NCI-H2029 treated with DMSO at 0.1 percent for 48 hours (cell line): ENCODE measurements at regions not wholly inside any gene's neighbourhood (a gene's known extent, or its start where the extent isn't known, plus 50 kb on each side); places are given as distances from the start of the nearest gene placed in this dataset.
"Not testable (repeated sequence)": the region's sequence is repeated elsewhere in the genome, so short reads cannot be mapped to it uniquely, and the experiment has no call there.

Experiments
- DNase-seq: peaks from one replicate; lab custom pipeline; 2025; lab: John Stamatoyannopoulos, UW

- no peak for DNase-seq
These were observed 402.4 kb upstream of the PTGER4 start for GRCh38 chr5:40277161-40277906.

DNA sequence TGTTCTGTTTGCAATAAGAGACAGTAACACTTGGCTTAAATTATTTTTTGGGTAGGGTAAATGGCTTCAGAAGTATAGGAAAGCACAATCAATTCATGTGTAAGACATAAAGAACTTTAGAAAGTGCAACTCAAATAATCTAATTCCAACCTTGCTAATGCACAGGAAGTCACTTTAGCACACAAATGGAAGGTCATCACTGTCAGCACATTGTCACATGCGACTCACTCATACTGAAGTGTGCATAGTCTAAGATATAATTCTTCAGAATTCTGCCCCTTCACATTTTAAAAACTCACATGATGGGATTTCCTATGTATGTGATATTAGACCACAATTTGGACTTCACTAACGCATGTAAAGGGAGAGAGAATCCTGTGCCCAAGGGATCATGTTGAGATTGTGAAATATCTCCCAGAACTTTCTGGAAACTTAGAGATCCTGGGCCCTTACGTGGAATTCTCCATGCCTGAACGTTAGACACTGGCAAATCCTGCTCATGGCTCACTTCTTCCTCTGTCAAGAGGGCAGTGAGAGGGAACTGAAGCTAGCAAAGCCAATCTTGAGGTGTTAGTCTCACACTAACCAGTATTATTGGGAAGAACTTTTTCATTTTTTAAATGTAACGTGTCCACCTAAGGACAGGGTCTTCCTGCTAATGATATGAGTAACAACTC, 403.2 kb upstream of the PTGER4 start:
- DNase-seq: no peak

GRCh38 chr5:40274568-40274967, 405.1 kb upstream of the PTGER4 start:
- no peak for DNase-seq

- no peak for DNase-seq
These were observed 405.8 kb upstream of the PTGER4 start for GRCh38 chr5:40273936-40274335.

DNA sequence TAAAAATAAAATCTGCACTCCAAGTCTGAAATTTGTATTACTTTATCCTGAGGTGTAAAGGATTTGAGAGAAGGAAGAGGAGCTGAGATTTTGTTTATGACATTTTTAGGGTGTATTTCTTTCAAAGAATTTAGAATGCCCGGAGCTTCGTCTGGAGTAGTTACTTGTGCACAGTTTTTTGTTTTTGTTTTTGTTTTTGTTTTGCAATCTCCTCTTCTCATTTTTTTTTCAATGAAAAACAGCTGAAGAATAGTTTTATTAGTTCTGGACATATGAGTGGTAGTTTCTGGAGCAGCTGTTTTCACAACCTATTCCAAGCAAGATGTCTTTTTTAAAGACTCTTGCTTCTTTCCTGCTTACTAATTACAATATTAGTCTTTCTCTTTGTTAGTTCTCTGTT, 408.2 kb upstream of the PTGER4 start:
- DNase-seq: no peak

DNA sequence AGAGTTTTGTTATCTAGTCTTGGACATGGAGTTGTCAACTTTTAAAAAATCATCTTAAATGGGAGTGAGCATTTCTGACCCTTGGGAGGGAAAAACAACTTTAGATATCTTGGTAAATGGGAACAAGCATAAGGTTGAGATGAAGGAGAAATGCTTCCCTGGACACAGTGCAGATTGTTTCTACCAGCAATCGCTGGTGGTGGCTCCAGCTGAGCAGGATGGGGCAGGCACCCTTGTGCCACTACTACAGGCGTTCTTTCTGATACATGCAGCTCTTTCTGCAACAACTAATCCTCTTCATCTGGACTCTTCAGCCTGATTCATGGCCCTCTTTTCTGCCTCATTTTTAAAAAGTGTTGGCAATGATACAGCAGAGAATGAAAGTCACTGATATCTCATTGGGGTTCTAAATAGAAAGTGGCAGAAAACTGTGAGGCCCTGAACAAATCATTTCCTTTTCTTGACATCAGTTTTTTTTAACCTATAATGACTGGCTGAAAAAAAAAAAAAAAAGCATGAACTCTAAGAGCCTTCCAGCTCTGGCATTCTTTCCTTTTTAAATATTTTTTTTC, 409.4 kb upstream of the PTGER4 start:
- no peak for DNase-seq

GRCh38 chr5:40268088-40268487, 411.6 kb upstream of the PTGER4 start:
- DNase-seq: no peak

GRCh38 chr5:40266952-40267351, 412.8 kb upstream of the PTGER4 start:
- DNase-seq: no peak

DNA sequence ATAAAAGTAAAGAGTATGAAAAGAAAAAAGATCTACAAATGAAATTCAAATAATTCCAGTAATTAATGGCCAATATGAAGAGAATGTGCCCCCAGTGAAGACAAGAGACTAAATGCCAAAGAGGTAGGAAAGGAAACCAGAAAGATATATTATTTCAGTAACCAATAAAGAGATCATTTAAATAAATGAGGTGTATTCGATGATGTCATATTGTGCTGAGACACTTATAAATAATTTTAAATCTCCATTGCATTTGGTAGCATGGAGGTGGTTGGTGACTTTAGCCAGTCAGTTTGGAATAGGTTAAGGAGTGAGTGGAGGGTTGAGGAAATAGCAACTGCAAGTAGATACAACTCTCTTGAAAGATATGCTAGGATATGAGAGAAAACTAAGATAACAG, 417.7 kb upstream of the PTGER4 start:
- no peak for DNase-seq

GRCh38 chr5:40260361-40260760, 419.4 kb upstream of the PTGER4 start:
- DNase-seq: no peak

- no peak for DNase-seq
These were observed 421.5 kb upstream of the PTGER4 start for GRCh38 chr5:40258222-40258621.

DNA sequence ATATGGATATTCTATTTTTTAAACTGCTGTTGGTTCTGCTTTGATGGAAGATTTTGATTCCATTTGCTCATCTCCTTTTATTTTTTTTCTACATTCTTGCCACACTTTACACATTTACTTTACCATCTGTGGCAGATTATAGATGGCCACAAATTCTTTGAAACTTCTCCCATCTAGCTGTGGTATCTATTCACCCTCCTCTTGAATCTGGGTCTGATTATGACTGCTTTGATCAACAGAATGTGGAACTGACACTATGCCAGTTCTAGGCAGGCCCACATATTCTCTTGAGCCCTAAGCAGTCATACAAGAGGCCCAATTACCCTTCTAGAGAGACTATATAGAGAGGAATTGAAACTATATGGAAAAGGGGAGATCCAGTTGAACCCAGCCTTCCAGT, 439.0 kb upstream of the PTGER4 start:
- DNase-seq: no peak

- DNase-seq: no peak
These were observed 439.6 kb upstream of the PTGER4 start for GRCh38 chr5:40240111-40240510.

DNA sequence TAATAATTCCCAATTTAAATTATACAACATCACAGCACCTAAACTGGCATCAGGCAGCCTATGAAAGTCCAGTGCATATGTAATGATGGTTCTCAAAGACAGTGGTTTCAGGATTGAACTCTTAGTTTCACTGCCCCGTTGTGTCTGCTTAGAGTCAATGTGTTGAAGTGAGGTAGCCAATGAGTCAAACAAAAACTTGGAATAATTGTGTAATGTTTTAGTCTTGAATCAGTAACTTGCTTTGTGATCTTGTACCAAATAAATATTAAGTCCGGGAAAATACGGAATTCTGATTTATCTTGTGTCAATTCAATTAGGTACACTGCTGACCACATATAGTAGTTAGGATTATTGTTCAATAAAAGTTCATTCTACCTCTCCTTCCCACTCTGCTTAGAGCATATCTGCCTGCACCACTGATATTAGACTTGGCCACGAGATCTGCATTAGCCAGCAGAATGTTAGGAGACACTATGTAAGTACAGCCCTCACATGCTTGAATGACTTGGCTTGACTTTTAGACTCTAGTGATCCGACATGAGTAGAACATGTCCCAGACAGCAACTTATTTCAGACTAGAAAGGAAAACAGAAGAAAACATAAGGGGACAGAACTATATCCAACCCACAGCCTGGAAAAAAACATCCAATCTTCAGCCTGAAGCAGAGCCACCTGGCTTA, 441.5 kb upstream of the PTGER4 start:
- DNase-seq: no peak

- DNase-seq: no peak
These were observed 444.0 kb upstream of the PTGER4 start for GRCh38 chr5:40235471-40236400.

DNA sequence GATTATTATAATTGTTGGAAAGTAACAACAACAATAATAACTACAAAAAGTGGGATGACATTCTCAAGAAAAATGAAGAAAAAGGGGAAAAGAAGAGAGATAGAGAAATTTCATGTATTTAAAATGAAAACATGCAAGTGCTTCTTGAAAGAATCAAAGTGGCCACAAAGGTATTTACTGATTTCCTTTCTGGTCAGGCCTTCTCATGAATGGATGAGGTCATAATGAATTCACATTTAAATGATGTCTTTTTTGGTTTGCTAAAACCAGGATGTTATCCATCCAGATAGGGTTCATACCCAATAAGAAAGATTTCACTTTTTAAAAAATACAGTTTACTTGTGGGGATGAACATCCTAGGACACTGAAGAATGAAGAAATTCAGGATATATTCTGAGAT, 446.4 kb upstream of the PTGER4 start:
- no peak for DNase-seq

- DNase-seq: no peak
These were observed 451.8 kb upstream of the PTGER4 start for GRCh38 chr5:40227931-40228330.

- no peak for DNase-seq
These were observed 452.3 kb upstream of the PTGER4 start for GRCh38 chr5:40227366-40227765.

DNA sequence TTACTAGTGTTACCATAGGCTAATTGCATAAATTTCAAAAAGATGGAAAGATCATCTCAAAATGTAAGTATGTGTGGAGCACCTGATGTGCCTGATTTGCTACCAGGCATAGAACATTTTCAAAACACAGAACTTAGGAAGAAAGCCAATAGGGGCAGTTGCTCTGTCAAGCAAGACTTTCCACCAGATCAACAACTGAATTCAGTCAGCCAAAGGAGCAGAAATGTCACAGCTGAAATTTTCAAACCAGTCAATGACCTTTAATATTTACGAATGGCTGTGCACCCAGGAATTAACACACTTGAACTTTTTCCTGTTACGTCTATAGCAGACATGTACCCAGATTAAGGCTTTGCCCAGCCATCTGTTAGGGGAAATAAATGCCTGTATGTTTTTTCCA, 452.8 kb upstream of the PTGER4 start:
- DNase-seq: no peak

DNA sequence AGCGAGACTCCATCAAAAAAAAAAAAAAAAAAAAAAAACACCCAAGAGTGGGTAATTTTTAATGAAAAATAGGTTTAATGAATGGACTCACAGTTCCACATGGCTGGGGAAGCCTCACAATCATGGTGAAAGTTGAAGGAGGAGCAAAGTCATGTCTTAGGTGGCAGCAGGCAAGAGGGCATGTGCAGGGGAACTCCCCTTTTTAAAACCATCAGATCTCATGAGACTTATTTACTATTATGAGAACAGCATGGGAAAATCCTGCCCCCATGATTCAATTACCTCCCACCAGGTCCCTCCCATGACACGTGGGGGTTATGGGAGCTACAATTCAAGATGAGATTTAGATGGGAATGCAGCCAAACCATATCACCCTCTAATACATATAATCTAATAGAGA, 454.6 kb upstream of the PTGER4 start:
- DNase-seq: not testable (repeated sequence)

- DNase-seq: no peak
These were observed 455.3 kb upstream of the PTGER4 start for GRCh38 chr5:40224421-40224820.

DNA sequence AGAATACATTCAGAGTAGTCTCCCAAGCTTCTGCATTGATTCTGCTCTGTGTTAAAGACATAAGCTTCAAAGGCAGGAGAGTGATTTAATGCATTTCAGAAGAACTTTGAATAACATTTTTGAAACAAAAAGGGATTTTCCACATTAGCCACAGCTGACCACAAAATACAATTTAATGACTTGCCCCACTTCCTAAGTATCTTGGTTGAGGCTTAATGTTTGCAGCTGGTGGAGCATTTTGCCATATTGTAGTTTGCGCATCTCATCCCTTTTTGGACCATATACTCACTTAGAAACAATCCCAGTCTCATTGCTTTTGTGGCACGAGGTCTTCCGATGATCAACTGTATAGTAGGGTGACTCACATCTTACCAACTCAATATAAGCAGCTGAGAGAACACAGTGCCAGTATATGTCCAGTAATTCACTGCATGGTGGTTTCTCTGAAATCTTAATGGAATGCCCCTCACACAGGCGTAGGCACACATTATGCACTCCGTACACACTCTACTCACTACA, 455.8 kb upstream of the PTGER4 start:
- no peak for DNase-seq
